ENCODE measurements at regions not wholly inside any gene's neighbourhood (a gene's known extent, or its start where the extent isn't known, plus 50 kb on each side); places are given as distances from the start of the nearest gene placed in this dataset.

- no peak for DNase-seq
These were observed 352.6 kb downstream of the GPR37 start for GRCh38 chr7:124413029-124413428.

GRCh38 chr7:124412531-124412930 lies 353.1 kb downstream of the GPR37 start:
- no peak for DNase-seq

- no peak for DNase-seq
These were observed 353.8 kb downstream of the GPR37 start for GRCh38 chr7:124411796-124412195.

- DNase-seq: no peak
These were observed 362.0 kb downstream of the GPR37 start for GRCh38 chr7:124403587-124403986.

GRCh38 chr7:124403112-124403511 lies 362.5 kb downstream of the GPR37 start:
- DNase-seq: no peak

- no peak for DNase-seq
These were observed 365.7 kb downstream of the GPR37 start for GRCh38 chr7:124399941-124400340.

- no peak for DNase-seq
These were observed 366.2 kb upstream of the TMEM229A start for GRCh38 chr7:124398937-124399552.

- DNase-seq: no peak
These were observed 364.3 kb upstream of the TMEM229A start for GRCh38 chr7:124397134-124397533.

GRCh38 chr7:124390301-124390700 lies 357.4 kb upstream of the TMEM229A start:
- no peak for DNase-seq

GRCh38 chr7:124388751-124389150 lies 355.9 kb upstream of the TMEM229A start:
- DNase-seq: no peak

- no peak for DNase-seq
These were observed 354.2 kb upstream of the TMEM229A start for GRCh38 chr7:124387056-124387455.

- no peak for DNase-seq
These were observed 346.4 kb upstream of the TMEM229A start for GRCh38 chr7:124379296-124379695.

GRCh38 chr7:124376111-124376510 lies 343.2 kb upstream of the TMEM229A start:
- no peak for DNase-seq

GRCh38 chr7:124375391-124375790 lies 342.5 kb upstream of the TMEM229A start:
- DNase-seq: no peak

GRCh38 chr7:124369310-124369709 lies 336.4 kb upstream of the TMEM229A start:
- DNase-seq: no peak

- no peak for DNase-seq
These were observed 333.3 kb upstream of the TMEM229A start for GRCh38 chr7:124366118-124366517.

- DNase-seq: no peak
These were observed 331.4 kb upstream of the TMEM229A start for GRCh38 chr7:124364283-124364682.

GRCh38 chr7:124354201-124354600 lies 321.3 kb upstream of the TMEM229A start:
- peak; percentile 3 for DNase-seq

GRCh38 chr7:124351950-124352349 lies 319.1 kb upstream of the TMEM229A start:
- DNase-seq: no peak

GRCh38 chr7:124349443-124349842 lies 316.6 kb upstream of the TMEM229A start:
- no peak for DNase-seq

- DNase-seq: no peak
These were observed 306.0 kb upstream of the TMEM229A start for GRCh38 chr7:124338861-124339260.

- DNase-seq: no peak
These were observed 298.0 kb upstream of the TMEM229A start for GRCh38 chr7:124330731-124331407.

- no peak for DNase-seq
These were observed 295.9 kb upstream of the TMEM229A start for GRCh38 chr7:124328774-124329173.

GRCh38 chr7:124324262-124324661 lies 291.4 kb upstream of the TMEM229A start:
- no peak for DNase-seq

GRCh38 chr7:124323597-124323996 lies 290.7 kb upstream of the TMEM229A start:
- DNase-seq: no peak
